GM18519 (cell line): ENCODE measurements at regions not wholly inside any gene's neighbourhood (a gene's known extent, or its start where the extent isn't known, plus 50 kb on each side); places are given as distances from the start of the nearest gene placed in this dataset.
"Not testable (repeated sequence)": the region's sequence is repeated elsewhere in the genome, so short reads cannot be mapped to it uniquely, and the experiment has no call there.

Experiments
- ATAC-seq: cut with Tn5 transposase; IDR thresholded peaks from one replicate; pipeline ENCODE4 v1.9.1; 2021; ENCODE audit warnings: mild to moderate bottlenecking, moderate library complexity; ENCODE audit not compliant: unreplicated experiment, low FRiP score

- no peak for ATAC-seq
Measured at GRCh38 chr6:76592566-76592965, 520.1 kb upstream of the IMPG1 start.

- no peak for ATAC-seq
Measured at GRCh38 chr6:76587271-76587670, 514.8 kb upstream of the IMPG1 start.

- no peak for ATAC-seq
Measured at GRCh38 chr6:76584121-76584520, 511.7 kb upstream of the IMPG1 start.

GRCh38 chr6:76578746-76579145 is 506.3 kb upstream of the IMPG1 start:
- ATAC-seq = no peak

GRCh38 chr6:76574746-76575145 is 502.3 kb upstream of the IMPG1 start:
- ATAC-seq = no peak

GRCh38 chr6:76565932-76566331 is 493.5 kb upstream of the IMPG1 start:
- no peak for ATAC-seq

GRCh38 chr6:76562371-76562770 is 489.9 kb upstream of the IMPG1 start:
- not testable (repeated sequence) for ATAC-seq

- ATAC-seq = not testable (repeated sequence)
Measured at GRCh38 chr6:76560851-76561755, 488.6 kb upstream of the IMPG1 start.

GRCh38 chr6:76553256-76553655 is 480.8 kb upstream of the IMPG1 start:
- ATAC-seq = no peak

GRCh38 chr6:76552268-76552667 is 479.8 kb upstream of the IMPG1 start:
- no peak for ATAC-seq

GRCh38 chr6:76533661-76534060 is 461.2 kb upstream of the IMPG1 start:
- no peak for ATAC-seq

GRCh38 chr6:76532647-76533046 is 460.2 kb upstream of the IMPG1 start:
- no peak for ATAC-seq

- ATAC-seq = no peak
Measured at GRCh38 chr6:76518443-76518842, 446.0 kb upstream of the IMPG1 start.

GRCh38 chr6:76516924-76517323 is 444.5 kb upstream of the IMPG1 start:
- no peak for ATAC-seq

GRCh38 chr6:76510489-76510888 is 438.0 kb upstream of the IMPG1 start:
- ATAC-seq = no peak

- no peak for ATAC-seq
Measured at GRCh38 chr6:76509397-76509796, 436.9 kb upstream of the IMPG1 start.

GRCh38 chr6:76506808-76507207 is 434.3 kb upstream of the IMPG1 start:
- ATAC-seq = no peak

GRCh38 chr6:76495909-76496308 is 423.4 kb upstream of the IMPG1 start:
- no peak for ATAC-seq

- ATAC-seq = not testable (repeated sequence)
Measured at GRCh38 chr6:76491376-76491775, 418.9 kb upstream of the IMPG1 start.

GRCh38 chr6:76490456-76490855 is 418.0 kb upstream of the IMPG1 start:
- no peak for ATAC-seq

GRCh38 chr6:76481101-76481500 is 408.6 kb upstream of the IMPG1 start:
- no peak for ATAC-seq

- ATAC-seq = no peak
Measured at GRCh38 chr6:76472858-76473257, 400.4 kb upstream of the IMPG1 start.
